ENCODE measurements at regions not wholly inside any gene's neighbourhood (a gene's known extent, or its start where the extent isn't known, plus 50 kb on each side); places are given as distances from the start of the nearest gene placed in this dataset.

- no peak for TF ChIP-seq CTCF (IDR thresholded peaks at IDR 0.05)
- no peak for TF ChIP-seq POLR2A (IDR thresholded peaks at IDR 0.05)
- no peak for TF ChIP-seq POLR2AphosphoS5 (IDR thresholded peaks at IDR 0.05)
Observed at GRCh38 chr4:186918466-186918865, 194.8 kb upstream of the FAT1 start.
